ENCODE measurements at regions not wholly inside any gene's neighbourhood (a gene's known extent, or its start where the extent isn't known, plus 50 kb on each side); places are given as distances from the start of the nearest gene placed in this dataset.

DNA sequence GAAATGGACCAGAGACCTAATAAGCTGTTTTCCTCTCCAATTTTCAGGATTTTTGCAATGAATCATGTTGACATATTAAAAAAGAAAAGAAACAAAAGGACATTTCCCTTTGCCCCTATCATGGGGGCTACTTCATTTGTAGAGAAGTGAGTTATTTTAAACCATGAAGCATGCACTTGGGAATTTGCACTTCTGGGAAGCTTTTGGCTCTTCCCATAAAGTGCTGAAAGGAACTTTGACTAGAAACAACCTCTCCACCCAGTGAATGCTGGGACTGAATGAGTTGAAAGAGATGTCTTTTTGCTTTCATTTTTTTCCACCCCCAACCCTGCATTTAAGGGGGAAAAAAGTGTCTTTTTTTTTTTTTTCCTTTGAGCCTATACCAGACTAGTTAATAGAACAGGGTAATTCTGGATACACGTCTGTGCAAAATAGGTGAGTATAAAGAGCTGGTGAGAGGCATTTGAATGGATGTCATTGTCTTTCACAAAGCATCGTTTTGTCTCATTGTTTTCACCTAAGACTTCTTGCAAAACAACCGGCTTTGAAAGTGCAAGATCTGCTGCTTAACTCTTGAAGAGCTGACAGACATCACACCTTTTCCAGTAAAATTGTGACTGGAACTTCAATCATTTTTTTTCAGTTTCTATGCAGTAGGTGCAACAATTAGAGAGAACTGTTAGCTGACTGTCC is 138.7 kb upstream of the BACH2 start:
- Histone ChIP-seq H3K27ac (no peak overlapping the region), H3K36me3 (no peaks in the 10 kb centered on the region), H3K27me3 (no peaks in the 10 kb centered on the region), H3K4me3 (no peak overlapping the region), H3K4me1 (no peaks in the 10 kb centered on the region), H3K9me3 (peaks cover 0 to 14% of the 10 kb centered on the region in 2 donors)
- no peak for ATAC-seq
- TF ChIP-seq, protein P1, sequence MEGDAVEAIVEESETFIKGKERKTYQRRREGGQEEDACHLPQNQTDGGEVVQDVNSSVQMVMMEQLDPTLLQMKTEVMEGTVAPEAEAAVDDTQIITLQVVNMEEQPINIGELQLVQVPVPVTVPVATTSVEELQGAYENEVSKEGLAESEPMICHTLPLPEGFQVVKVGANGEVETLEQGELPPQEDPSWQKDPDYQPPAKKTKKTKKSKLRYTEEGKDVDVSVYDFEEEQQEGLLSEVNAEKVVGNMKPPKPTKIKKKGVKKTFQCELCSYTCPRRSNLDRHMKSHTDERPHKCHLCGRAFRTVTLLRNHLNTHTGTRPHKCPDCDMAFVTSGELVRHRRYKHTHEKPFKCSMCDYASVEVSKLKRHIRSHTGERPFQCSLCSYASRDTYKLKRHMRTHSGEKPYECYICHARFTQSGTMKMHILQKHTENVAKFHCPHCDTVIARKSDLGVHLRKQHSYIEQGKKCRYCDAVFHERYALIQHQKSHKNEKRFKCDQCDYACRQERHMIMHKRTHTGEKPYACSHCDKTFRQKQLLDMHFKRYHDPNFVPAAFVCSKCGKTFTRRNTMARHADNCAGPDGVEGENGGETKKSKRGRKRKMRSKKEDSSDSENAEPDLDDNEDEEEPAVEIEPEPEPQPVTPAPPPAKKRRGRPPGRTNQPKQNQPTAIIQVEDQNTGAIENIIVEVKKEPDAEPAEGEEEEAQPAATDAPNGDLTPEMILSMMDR (IDR thresholded peaks at IDR 0.05): no peak
- DNase-seq: no peak
- intact Hi-C loops (cut with DNase I): no loop called here

DNA sequence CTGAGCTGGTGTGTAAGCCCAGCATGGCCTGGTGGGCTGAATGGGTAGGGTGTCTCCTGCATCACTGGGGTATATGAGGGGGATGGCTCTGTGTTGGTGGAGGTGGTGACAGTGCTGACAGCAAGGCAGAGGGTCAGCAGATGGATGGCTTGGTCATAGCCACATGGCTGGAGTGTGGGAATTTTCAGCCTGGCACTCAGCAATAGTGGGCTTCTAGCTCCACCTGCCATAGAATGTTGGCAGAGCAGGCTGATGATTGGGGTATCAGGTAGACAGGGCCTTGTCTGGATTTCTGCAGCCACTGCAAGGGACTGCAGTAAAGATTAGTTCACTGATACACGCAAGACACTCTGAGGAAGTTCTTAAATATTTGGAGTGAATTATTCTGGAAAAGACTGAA is 137.5 kb upstream of the BACH2 start:
- H3K4me3 ChIP-seq: no peak overlapping the region
- no peaks in the 10 kb centered on the region for H3K27me3 ChIP-seq
- intact Hi-C loops (cut with DNase I): no loop called here
- H3K4me1 ChIP-seq: no peaks in the 10 kb centered on the region
- TF ChIP-seq, protein P1 (IDR thresholded peaks at IDR 0.05): no peak
- ATAC-seq (no peak), DNase-seq (no peak)
- peaks cover 0 to 26% of the 10 kb centered on the region in 2 donors for H3K9me3 ChIP-seq
- H3K36me3 ChIP-seq: no peaks in the 10 kb centered on the region
- H3K27ac ChIP-seq: no peak overlapping the region

DNA sequence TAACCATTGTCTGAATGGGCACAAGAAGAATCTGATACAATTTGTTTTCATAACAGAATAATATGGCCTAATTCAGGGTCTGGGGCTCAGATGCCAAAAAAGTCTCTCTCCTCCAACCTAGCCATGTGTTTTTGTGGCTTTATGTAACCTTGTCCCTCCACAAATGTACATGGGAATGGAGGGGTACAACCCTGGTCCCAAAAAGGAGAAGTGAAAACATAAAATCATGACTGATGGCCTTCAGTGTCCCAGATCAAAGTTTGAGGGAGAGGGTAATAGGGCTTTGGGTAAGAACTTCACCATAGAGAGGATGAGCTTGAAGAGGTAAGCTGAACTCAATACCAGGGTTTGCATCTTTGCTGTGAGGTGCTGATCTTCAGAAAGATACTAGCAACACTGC is 136.3 kb upstream of the BACH2 start:
- intact Hi-C loops (cut with DNase I): no loop called here
- ATAC-seq (no peak), DNase-seq (no peak)
- Histone ChIP-seq H3K4me3 (no peak overlapping the region), H3K9me3 (peaks cover 0 to 28% of the 10 kb centered on the region in 2 donors), H3K4me1 (no peaks in the 10 kb centered on the region), H3K36me3 (no peaks in the 10 kb centered on the region), H3K27ac (no peak overlapping the region), H3K27me3 (no peaks in the 10 kb centered on the region)
- TF ChIP-seq, protein P1 (IDR thresholded peaks at IDR 0.05): no peak

DNA sequence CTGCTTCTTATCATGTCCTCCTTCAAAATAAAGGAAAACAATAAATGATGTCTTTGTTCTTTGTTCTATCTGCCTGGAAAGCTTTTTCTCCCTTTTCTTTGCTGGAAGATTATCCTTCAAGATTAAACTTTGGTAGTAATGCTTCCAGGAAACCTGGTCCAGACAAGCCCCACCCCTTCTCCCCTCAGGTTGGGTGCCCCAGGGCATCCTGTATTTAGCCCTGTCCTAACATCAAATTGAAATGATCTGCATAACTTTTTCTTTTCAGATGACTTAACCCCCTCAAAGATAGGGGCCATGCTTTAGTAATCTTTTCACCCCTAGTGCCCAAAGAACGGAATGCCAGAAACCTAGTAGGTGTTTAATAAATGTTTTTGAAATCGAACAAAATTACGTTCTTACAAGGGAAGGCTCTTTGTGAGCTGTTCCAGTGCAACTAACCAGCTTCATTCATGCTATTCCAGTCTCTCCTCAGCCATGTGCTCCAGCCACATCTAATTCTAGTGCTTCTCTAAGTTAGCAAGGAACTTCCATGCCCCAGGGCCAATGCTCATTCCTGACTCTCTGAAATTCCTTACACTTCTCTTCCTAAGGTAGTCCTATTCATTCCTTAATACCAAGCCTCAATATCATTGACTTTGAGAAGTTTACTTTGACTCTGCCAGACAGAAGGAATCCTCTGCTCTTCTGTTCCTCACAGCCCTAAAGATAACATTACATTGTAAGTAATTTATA is 135.6 kb upstream of the BACH2 start:
- peaks cover 0 to 28% of the 10 kb centered on the region in 2 donors for H3K9me3 ChIP-seq
- ATAC-seq (no peak), DNase-seq (no peak)
- no peaks in the 10 kb centered on the region for H3K27me3 ChIP-seq
- intact Hi-C loops (cut with DNase I): no loop called here
- H3K27ac ChIP-seq: no peak overlapping the region
- TF ChIP-seq, protein P1 (IDR thresholded peaks at IDR 0.05): no peak
- no peaks in the 10 kb centered on the region for H3K4me1 ChIP-seq
- H3K4me3 ChIP-seq: no peak overlapping the region
- H3K36me3 ChIP-seq: no peaks in the 10 kb centered on the region

DNA sequence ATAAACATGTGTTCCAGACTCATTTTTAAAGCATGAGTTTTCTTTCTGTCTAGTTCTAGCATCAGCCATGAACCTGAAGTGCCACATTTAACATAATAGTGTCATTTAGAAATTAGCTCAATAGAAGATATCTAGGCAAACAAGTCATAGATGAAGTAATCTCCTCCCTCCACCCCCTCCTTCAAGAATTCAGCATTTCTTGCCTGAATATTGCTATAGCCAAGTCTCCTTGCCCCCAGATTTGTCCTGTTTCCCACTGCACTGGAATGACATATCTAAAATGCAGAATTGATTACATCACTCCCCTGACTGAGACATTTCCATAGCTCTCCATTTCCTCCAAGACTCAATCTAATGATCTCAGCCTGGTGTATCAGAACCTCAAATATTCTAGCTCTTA is 134.9 kb upstream of the BACH2 start:
- TF ChIP-seq, protein P1 (IDR thresholded peaks at IDR 0.05): no peak
- no peak overlapping the region for H3K27ac ChIP-seq
- H3K4me1 ChIP-seq: no peaks in the 10 kb centered on the region
- no peaks in the 10 kb centered on the region for H3K27me3 ChIP-seq
- H3K4me3 ChIP-seq: no peak overlapping the region
- no peaks in the 10 kb centered on the region for H3K36me3 ChIP-seq
- intact Hi-C loops (cut with DNase I): no loop called here
- no peak for ATAC-seq
- peaks cover 0 to 28% of the 10 kb centered on the region in 2 donors for H3K9me3 ChIP-seq
- no peak for DNase-seq
